Spleen (tissue), 11 donors: ENCODE measurements at regions not wholly inside any gene's neighbourhood (a gene's known extent, or its start where the extent isn't known, plus 50 kb on each side); places are given as distances from the start of the nearest gene placed in this dataset.

Experiments
- DNase-seq: peaks from one replicate; pipeline ENCODE4 v3.0.0-alpha.2; 2020
- H3K27ac ChIP-seq, 8 donors: fragments of 200-600 bp; sonication (generic) in 7 of 8; 1 replicate in 4 of 8; 2 replicates in 4 of 8; pipeline versions ENCODE4 v1.5.0 to v1.8.0; 2016 to 2021; ENCODE audit warnings: inconsistent platforms in 4 of 8, mild to moderate bottlenecking in 4 of 8, moderate library complexity in 1 of 8
- H3K27me3 ChIP-seq, 7 donors: fragments of 200-600 bp; sonication (generic) in 6 of 7; replicated peaks in 1 of 7; 1 replicate in 4 of 7; 2 replicates in 3 of 7; pipeline versions ENCODE4 v1.5.0 to v1.8.0; 2016 to 2021; ENCODE audit warnings: inconsistent platforms in 3 of 7, mild to moderate bottlenecking in 1 of 7
- H3K36me3 ChIP-seq, 6 donors: fragments of 200-600 bp; sonication (generic) in 5 of 6; 1 replicate in 4 of 6; 2 replicates in 2 of 6; pipeline versions ENCODE4 v1.5.0 to v1.8.0; 2016 to 2021; ENCODE audit warnings: inconsistent platforms in 2 of 6
- H3K4me1 ChIP-seq, 6 donors: fragments of 200-600 bp; sonication (generic) in 5 of 6; 1 replicate in 3 of 6; 2 replicates in 3 of 6; pipeline versions ENCODE4 v1.5.0 to v1.8.0; 2016 to 2021; ENCODE audit warnings: inconsistent platforms in 3 of 6
- H3K4me3 ChIP-seq, 8 donors: fragments of 200-600 bp; sonication (generic) in 7 of 8; 1 replicate in 4 of 8; 2 replicates in 4 of 8; pipeline versions ENCODE4 v1.5.0 to v1.8.0; 2016 to 2021; ENCODE audit warnings: inconsistent platforms in 4 of 8, mild to moderate bottlenecking in 4 of 8, moderate library complexity in 2 of 8
- H3K9me3 ChIP-seq, 8 donors: fragments of 200-600 bp; sonication (generic) in 7 of 8; 1 replicate in 4 of 8; 2 replicates in 4 of 8; pipeline versions ENCODE4 v1.5.0 to v1.8.0; 2016 to 2021; ENCODE audit warnings: inconsistent platforms in 4 of 8
- CTCF ChIP-seq, 11 experiments: fragments of 200-600 bp in 7 of 11; fragments of 450-650 bp in 4 of 11; sonication (generic) in 4 of 11; IDR thresholded peaks in 8 of 11; conservative IDR thresholded peaks in 3 of 11; 1 replicate in 7 of 11; 2 replicates in 4 of 11; pipeline versions ENCODE4 v1.4.0 to v1.8.0; 2016 to 2021; ENCODE audit warnings: antibody characterized with exemption in 11 of 11, inconsistent platforms in 4 of 11, mild to moderate bottlenecking in 1 of 11
- POLR2A ChIP-seq, 3 donors: fragments of 450-650 bp; IDR thresholded peaks; one replicate each; pipeline ENCODE4 v1.5.1; 2017; ENCODE audit warnings: antibody characterized with exemption in 3 of 3, mild to moderate bottlenecking in 1 of 3
- POLR2AphosphoS5 ChIP-seq, 3 donors: sonication (generic); formaldehyde crosslinking; IDR thresholded peaks; one replicate each; pipeline ENCODE4 v1.5.1; 2017; ENCODE audit warnings: antibody characterized with exemption in 3 of 3
- WGBS, 5 donors: extraction: QIAGEN DNeasy Blood & Tissue Kit in 3 of 5; methylation state at CpG; one replicate each; pipeline versions ENCODE4 v1.1.5 to v1.1.7; 2013 to 2018; 5-methylcytosine and 5-hydroxymethylcytosine counted together
- intact Hi-C: fragments of 100-400 bp; cut with DNase I; formaldehyde crosslinking; loops from one replicate; pipeline ENCODE4 v1.15.0; 2023; ENCODE audit warnings: low total_unique reads
- donor health status: healthy with polysubstance abuse.
- donor health status: DM: no; HTN: no; CAD: no; lungs with moderate emphysema.
- donor health status: DM: no; HTN: no; CAD: no.
- donor health status: Bipolar disorder and iron deficiency.
- donor health status: healthy.
- donor health status: DM: no; HTN: no; CAD: no.
- donor health status: DM: yes; HTN: yes; CAD: no.

- intact Hi-C loops: no loop called here
- Histone ChIP-seq H3K36me3 (no peaks in the 10 kb centered on the region), H3K4me3 (no peak overlapping the region), H3K9me3 (peaks cover 0 to 11% (median 2%) of the 10 kb centered on the region in 8 donors), H3K27me3 (peaks cover 0 to 4% (median 0%) of the 10 kb centered on the region in 7 donors), H3K4me1 (peaks cover 0 to 17% (median 4%) of the 10 kb centered on the region in 6 donors), H3K27ac (no peak overlapping the region)
- WGBS, 5 donors: 59 to 94% (median 85%) methylated on average over 5 to 7 of the region's 7 CpGs
- no peak for TF ChIP-seq POLR2AphosphoS5 (IDR thresholded peaks at IDR 0.05)
- TF ChIP-seq CTCF (IDR thresholded peaks at IDR 0.05 in 8 of 11, conservative IDR thresholded peaks at IDR 0.05 in 3 of 11): no peak
- no peak for TF ChIP-seq POLR2A (IDR thresholded peaks at IDR 0.05)
- no peak for DNase-seq
These were observed 284.5 kb upstream of the TLE3 start for GRCh38 chr15:70382009-70382749.

- Histone ChIP-seq H3K36me3 (no peaks in the 10 kb centered on the region), H3K27ac (no peak overlapping the region), H3K27me3 (peaks cover 0 to 18% (median 0%) of the 10 kb centered on the region in 7 donors), H3K4me3 (no peak overlapping the region), H3K4me1 (peaks cover 0 to 19% (median 10%) of the 10 kb centered on the region in 6 donors), H3K9me3 (peaks cover 0 to 11% (median 2%) of the 10 kb centered on the region in 8 donors)
- 84 to 88% (median 85%) methylated on average over 9 of the region's 9 CpGs for WGBS, 5 donors
- intact Hi-C loops: no loop called here
- DNase-seq: no peak
- TF ChIP-seq CTCF (IDR thresholded peaks at IDR 0.05 in 8 of 11, conservative IDR thresholded peaks at IDR 0.05 in 3 of 11) (no peak), POLR2A (IDR thresholded peaks at IDR 0.05) (no peak), POLR2AphosphoS5 (IDR thresholded peaks at IDR 0.05) (no peak)
These were observed 282.5 kb upstream of the TLE3 start for GRCh38 chr15:70379938-70380883.

GRCh38 chr15:70379134-70379533 lies 281.4 kb upstream of the TLE3 start:
- DNase-seq: no peak
- no peaks in the 10 kb centered on the region for H3K36me3 ChIP-seq
- H3K27ac ChIP-seq: no peak overlapping the region
- H3K27me3 ChIP-seq: peaks cover 0 to 18% (median 0%) of the 10 kb centered on the region in 7 donors
- H3K9me3 ChIP-seq: peaks cover 0 to 11% (median 2%) of the 10 kb centered on the region in 8 donors
- WGBS, 5 donors: 90 to 98% (median 94%) methylated on average over 9 of the region's 9 CpGs
- H3K4me1 ChIP-seq: peaks cover 0 to 19% (median 10%) of the 10 kb centered on the region in 6 donors
- TF ChIP-seq CTCF (IDR thresholded peaks at IDR 0.05 in 8 of 11, conservative IDR thresholded peaks at IDR 0.05 in 3 of 11) (no peak), POLR2AphosphoS5 (IDR thresholded peaks at IDR 0.05) (no peak), POLR2A (IDR thresholded peaks at IDR 0.05) (no peak)
- no peak overlapping the region for H3K4me3 ChIP-seq
- intact Hi-C loops: no loop called here
